ENCODE measurements at regions not wholly inside any gene's neighbourhood (a gene's known extent, or its start where the extent isn't known, plus 50 kb on each side); places are given as distances from the start of the nearest gene placed in this dataset.
"Not testable (repeated sequence)": the region's sequence is repeated elsewhere in the genome, so short reads cannot be mapped to it uniquely, and the experiment has no call there.

- H3K27me3 ChIP-seq (replicated peaks; ENCODE audit: control insufficient read depth, insufficient read depth, low read length); DNase-seq (ENCODE audit: low read depth); H3K9me3 ChIP-seq (ENCODE audit: control insufficient read depth, low read length); H3K9ac ChIP-seq (ENCODE audit: low read length); H3K4me1 ChIP-seq (ENCODE audit: control insufficient read depth, insufficient read depth, low read length); H3K36me3 ChIP-seq (ENCODE audit: control insufficient read depth, insufficient read depth, low read length, severe bottlenecking); H3K4me3 ChIP-seq (ENCODE audit: low read length): not testable (repeated sequence)
Observed at GRCh38 chr21:22023896-22024295, 1025.7 kb downstream of the NCAM2 start.

- Histone ChIP-seq H3K27me3 (replicated peaks; ENCODE audit: control insufficient read depth, insufficient read depth, low read length) (no peaks in the 10 kb centered on the region), H3K9me3 (ENCODE audit: control insufficient read depth, low read length) (no peaks in the 10 kb centered on the region), H3K4me1 (ENCODE audit: control insufficient read depth, insufficient read depth, low read length) (no peaks in the 10 kb centered on the region), H3K9ac (ENCODE audit: low read length) (no peak overlapping the region), H3K4me3 (ENCODE audit: low read length) (no peak overlapping the region), H3K36me3 (ENCODE audit: control insufficient read depth, insufficient read depth, low read length, severe bottlenecking) (no peaks in the 10 kb centered on the region)
- no peak for DNase-seq (ENCODE audit: low read depth)
Observed at GRCh38 chr21:22044431-22044830, 1046.2 kb downstream of the NCAM2 start.

GRCh38 chr21:22046576-22046975 is 1048.4 kb downstream of the NCAM2 start:
- DNase-seq (ENCODE audit: low read depth), result no peak
- H3K4me3 ChIP-seq (ENCODE audit: low read length), result no peak overlapping the region

GRCh38 chr21:22056904-22057303 is 1058.7 kb downstream of the NCAM2 start:
- Histone ChIP-seq H3K36me3 (ENCODE audit: control insufficient read depth, insufficient read depth, low read length, severe bottlenecking) (no peaks in the 10 kb centered on the region), H3K27me3 (replicated peaks; ENCODE audit: control insufficient read depth, insufficient read depth, low read length) (no peaks in the 10 kb centered on the region), H3K9ac (ENCODE audit: low read length) (no peak overlapping the region), H3K4me1 (ENCODE audit: control insufficient read depth, insufficient read depth, low read length) (no peaks in the 10 kb centered on the region), H3K4me3 (ENCODE audit: low read length) (no peak overlapping the region), H3K9me3 (ENCODE audit: control insufficient read depth, low read length) (no peaks in the 10 kb centered on the region)
- no peak for DNase-seq (ENCODE audit: low read depth)

More at GRCh38 chr21:22046576-22046975, 1048.4 kb downstream of the NCAM2 start:
- Histone ChIP-seq H3K9ac (ENCODE audit: low read length) (no peak overlapping the region), H3K4me1 (ENCODE audit: control insufficient read depth, insufficient read depth, low read length) (no peaks in the 10 kb centered on the region), H3K36me3 (ENCODE audit: control insufficient read depth, insufficient read depth, low read length, severe bottlenecking) (no peaks in the 10 kb centered on the region), H3K27me3 (replicated peaks; ENCODE audit: control insufficient read depth, insufficient read depth, low read length) (no peaks in the 10 kb centered on the region), H3K9me3 (ENCODE audit: control insufficient read depth, low read length) (no peaks in the 10 kb centered on the region)

GRCh38 chr21:22062472-22063139 is 1064.4 kb downstream of the NCAM2 start:
- no peak for DNase-seq (ENCODE audit: low read depth)
- no peak overlapping the region for H3K4me3 ChIP-seq (ENCODE audit: low read length)
- no peaks in the 10 kb centered on the region for H3K4me1 ChIP-seq (ENCODE audit: control insufficient read depth, insufficient read depth, low read length)
- no peaks in the 10 kb centered on the region for H3K9me3 ChIP-seq (ENCODE audit: control insufficient read depth, low read length)
- H3K27me3 ChIP-seq (replicated peaks; ENCODE audit: control insufficient read depth, insufficient read depth, low read length), result no peaks in the 10 kb centered on the region
- no peak overlapping the region for H3K9ac ChIP-seq (ENCODE audit: low read length)
- H3K36me3 ChIP-seq (ENCODE audit: control insufficient read depth, insufficient read depth, low read length, severe bottlenecking), result no peaks in the 10 kb centered on the region

GRCh38 chr21:22063140-22063539 is 1064.9 kb downstream of the NCAM2 start:
- no peaks in the 10 kb centered on the region for H3K27me3 ChIP-seq (replicated peaks; ENCODE audit: control insufficient read depth, insufficient read depth, low read length)
- H3K36me3 ChIP-seq (ENCODE audit: control insufficient read depth, insufficient read depth, low read length, severe bottlenecking), result no peaks in the 10 kb centered on the region
- H3K9ac ChIP-seq (ENCODE audit: low read length), result no peak overlapping the region
- no peak for DNase-seq (ENCODE audit: low read depth)
- no peaks in the 10 kb centered on the region for H3K4me1 ChIP-seq (ENCODE audit: control insufficient read depth, insufficient read depth, low read length)
- no peaks in the 10 kb centered on the region for H3K9me3 ChIP-seq (ENCODE audit: control insufficient read depth, low read length)
- no peak overlapping the region for H3K4me3 ChIP-seq (ENCODE audit: low read length)

- Histone ChIP-seq H3K36me3 (ENCODE audit: control insufficient read depth, insufficient read depth, low read length, severe bottlenecking) (no peaks in the 10 kb centered on the region), H3K9me3 (ENCODE audit: control insufficient read depth, low read length) (peaks cover 9% of the 10 kb centered on the region), H3K4me1 (ENCODE audit: control insufficient read depth, insufficient read depth, low read length) (no peaks in the 10 kb centered on the region), H3K4me3 (ENCODE audit: low read length) (no peak overlapping the region), H3K27me3 (replicated peaks; ENCODE audit: control insufficient read depth, insufficient read depth, low read length) (no peaks in the 10 kb centered on the region), H3K9ac (ENCODE audit: low read length) (no peak overlapping the region)
- DNase-seq (ENCODE audit: low read depth), result no peak
Observed at GRCh38 chr21:22076471-22076870, 1078.3 kb downstream of the NCAM2 start.

- no peaks in the 10 kb centered on the region for H3K27me3 ChIP-seq (replicated peaks; ENCODE audit: control insufficient read depth, insufficient read depth, low read length)
- no peak for DNase-seq (ENCODE audit: low read depth)
- H3K4me1 ChIP-seq (ENCODE audit: control insufficient read depth, insufficient read depth, low read length), result no peaks in the 10 kb centered on the region
- no peaks in the 10 kb centered on the region for H3K36me3 ChIP-seq (ENCODE audit: control insufficient read depth, insufficient read depth, low read length, severe bottlenecking)
- peaks cover 11% of the 10 kb centered on the region for H3K9me3 ChIP-seq (ENCODE audit: control insufficient read depth, low read length)
- H3K4me3 ChIP-seq (ENCODE audit: low read length), result no peak overlapping the region
- H3K9ac ChIP-seq (ENCODE audit: low read length), result no peak overlapping the region
Observed at GRCh38 chr21:22083899-22084298, 1085.7 kb downstream of the NCAM2 start.

GRCh38 chr21:22096314-22096713 is 1098.1 kb downstream of the NCAM2 start:
- Histone ChIP-seq H3K27me3 (replicated peaks; ENCODE audit: control insufficient read depth, insufficient read depth, low read length) (no peaks in the 10 kb centered on the region), H3K4me3 (ENCODE audit: low read length) (no peak overlapping the region), H3K9me3 (ENCODE audit: control insufficient read depth, low read length) (no peaks in the 10 kb centered on the region), H3K36me3 (ENCODE audit: control insufficient read depth, insufficient read depth, low read length, severe bottlenecking) (no peaks in the 10 kb centered on the region), H3K4me1 (ENCODE audit: control insufficient read depth, insufficient read depth, low read length) (no peaks in the 10 kb centered on the region), H3K9ac (ENCODE audit: low read length) (no peak overlapping the region)
- DNase-seq (ENCODE audit: low read depth), result no peak

GRCh38 chr21:22106720-22107410 is 1108.7 kb downstream of the NCAM2 start:
- Histone ChIP-seq H3K9ac (ENCODE audit: low read length) (no peak overlapping the region), H3K4me1 (ENCODE audit: control insufficient read depth, insufficient read depth, low read length) (no peaks in the 10 kb centered on the region), H3K27me3 (replicated peaks; ENCODE audit: control insufficient read depth, insufficient read depth, low read length) (no peaks in the 10 kb centered on the region), H3K9me3 (ENCODE audit: control insufficient read depth, low read length) (no peaks in the 10 kb centered on the region), H3K4me3 (ENCODE audit: low read length) (no peak overlapping the region), H3K36me3 (ENCODE audit: control insufficient read depth, insufficient read depth, low read length, severe bottlenecking) (no peaks in the 10 kb centered on the region)
- DNase-seq (ENCODE audit: low read depth), result no peak

- Histone ChIP-seq H3K27me3 (replicated peaks; ENCODE audit: control insufficient read depth, insufficient read depth, low read length) (no peaks in the 10 kb centered on the region), H3K36me3 (ENCODE audit: control insufficient read depth, insufficient read depth, low read length, severe bottlenecking) (no peaks in the 10 kb centered on the region), H3K9ac (ENCODE audit: low read length) (no peak overlapping the region), H3K4me1 (ENCODE audit: control insufficient read depth, insufficient read depth, low read length) (no peaks in the 10 kb centered on the region), H3K9me3 (ENCODE audit: control insufficient read depth, low read length) (no peaks in the 10 kb centered on the region), H3K4me3 (ENCODE audit: low read length) (no peak overlapping the region)
- DNase-seq (ENCODE audit: low read depth), result no peak
Observed at GRCh38 chr21:22115746-22116145, 1117.5 kb downstream of the NCAM2 start.
